Breast epithelium (tissue), 3 donors: ENCODE measurements at regions not wholly inside any gene's neighbourhood (a gene's known extent, or its start where the extent isn't known, plus 50 kb on each side); places are given as distances from the start of the nearest gene placed in this dataset.
A peak's percentile ranks its signal among the peaks of the same experiment; 100 is the strongest.

Experiments
- CTCF ChIP-seq, 3 donors: fragments of 450-650 bp; IDR thresholded peaks; one replicate each; pipeline ENCODE4 v1.5.1; 2016 to 2017; ENCODE audit warnings: antibody characterized with exemption in 3 of 3, mild to moderate bottlenecking in 3 of 3, moderate library complexity in 3 of 3
- POLR2A ChIP-seq: fragments of 450-650 bp; IDR thresholded peaks from one replicate; pipeline ENCODE4 v1.6.1; 2016; ENCODE audit warnings: antibody characterized with exemption, mild to moderate bottlenecking, moderate library complexity
- POLR2AphosphoS5 ChIP-seq, 3 donors: sonication (generic); formaldehyde crosslinking; IDR thresholded peaks; one replicate each; pipeline ENCODE4 v1.6.1; 2017; ENCODE audit warnings: antibody characterized with exemption in 3 of 3

- peak in 2 of 3 donors; percentile 48 to 56 for TF ChIP-seq CTCF (IDR thresholded peaks at IDR 0.05)
- TF ChIP-seq POLR2A = no peak
- TF ChIP-seq POLR2AphosphoS5 (IDR thresholded peaks at IDR 0.05) = no peak
Observed at GRCh38 chr10:105950410-105950809, 1214.1 kb downstream of the SORCS1 start.
